GM18502 (cell line): ENCODE measurements at regions not wholly inside any gene's neighbourhood (a gene's known extent, or its start where the extent isn't known, plus 50 kb on each side); places are given as distances from the start of the nearest gene placed in this dataset.

Experiments used
- ATAC-seq: cut with Tn5 transposase; IDR thresholded peaks from one replicate; pipeline ENCODE4 v1.9.1; 2021; ENCODE audit warnings: mild to moderate bottlenecking; ENCODE audit not compliant: unreplicated experiment, poor library complexity

DNA sequence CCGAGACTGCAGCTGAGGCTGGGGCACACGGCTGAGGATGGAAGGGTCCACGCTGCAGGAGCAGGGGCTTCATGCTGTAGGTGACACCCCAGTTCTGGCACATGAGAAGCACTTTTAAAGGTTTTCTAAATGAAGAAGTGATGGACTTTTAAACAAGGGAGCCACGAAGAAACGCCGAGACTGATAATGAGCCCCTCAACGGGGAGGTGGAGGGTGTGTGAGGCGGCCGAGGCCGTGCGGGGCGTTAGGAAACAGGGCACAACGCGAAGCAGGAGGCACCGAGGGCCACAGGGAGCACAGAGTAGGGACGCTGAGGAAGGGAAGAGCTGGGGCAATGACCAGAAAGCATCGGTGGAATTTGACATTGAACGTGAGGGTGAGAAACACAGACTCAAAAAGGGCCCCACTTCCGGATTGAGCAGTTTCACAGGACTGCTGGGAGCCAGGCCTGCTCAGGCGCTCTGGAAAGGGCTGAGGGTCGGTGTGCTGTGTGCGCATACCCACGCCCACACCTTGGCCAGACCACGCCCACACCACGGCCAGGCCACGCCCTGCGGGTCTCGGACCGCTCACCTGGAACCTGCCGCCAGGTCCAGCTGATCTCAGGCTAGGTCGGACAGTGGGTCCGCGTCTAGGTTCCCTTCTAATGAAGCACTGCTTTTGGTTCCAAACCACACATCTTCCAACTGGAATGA is 115.7 kb downstream of the GYPC start:
- ATAC-seq, result no peak

- no peak for ATAC-seq
Measured at GRCh38 chr2:126774290-126774689, 118.3 kb downstream of the GYPC start.

DNA sequence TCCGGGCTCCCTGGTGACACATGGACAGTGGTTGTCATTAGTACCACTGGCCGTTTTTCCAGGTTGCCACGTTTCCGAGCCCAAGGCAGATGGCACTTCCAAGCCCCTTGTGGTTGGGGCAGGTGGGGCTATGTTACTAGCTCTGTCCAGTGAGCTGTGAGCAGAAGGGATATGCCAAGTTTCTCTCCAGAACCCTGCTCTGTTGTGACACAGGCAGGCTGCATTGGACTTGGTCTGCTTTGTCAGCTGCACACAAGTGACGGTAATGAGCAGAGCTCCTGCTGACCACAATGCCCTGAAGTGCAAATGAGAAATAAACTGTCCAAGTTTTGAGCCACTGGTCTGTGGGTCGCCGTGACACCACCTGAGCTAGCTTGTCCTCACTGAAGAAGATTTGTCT is 118.8 kb downstream of the GYPC start:
- ATAC-seq, result no peak

GRCh38 chr2:126775300-126775985 is 119.5 kb downstream of the GYPC start:
- ATAC-seq, result no peak

DNA sequence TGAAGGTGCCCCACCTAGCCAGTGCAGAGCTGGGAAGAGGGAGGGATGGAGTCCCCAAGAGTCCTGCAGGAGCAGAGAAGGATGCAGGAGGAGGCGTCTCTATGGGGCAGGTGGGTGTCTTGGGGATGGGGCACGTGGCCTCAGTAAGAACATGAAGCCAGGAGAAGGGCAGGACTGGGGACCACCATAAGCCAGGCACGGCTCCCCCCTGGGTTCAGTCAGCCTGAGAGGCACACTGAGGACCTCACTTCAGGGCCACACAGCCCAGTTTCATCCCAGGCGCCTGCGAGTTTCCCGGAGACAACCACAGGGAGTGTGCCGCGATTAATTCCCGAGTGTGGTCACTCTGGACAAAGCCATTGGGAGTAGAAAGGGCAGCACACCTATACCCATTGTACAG is 120.3 kb downstream of the GYPC start:
- ATAC-seq, result peak; percentile 18

DNA sequence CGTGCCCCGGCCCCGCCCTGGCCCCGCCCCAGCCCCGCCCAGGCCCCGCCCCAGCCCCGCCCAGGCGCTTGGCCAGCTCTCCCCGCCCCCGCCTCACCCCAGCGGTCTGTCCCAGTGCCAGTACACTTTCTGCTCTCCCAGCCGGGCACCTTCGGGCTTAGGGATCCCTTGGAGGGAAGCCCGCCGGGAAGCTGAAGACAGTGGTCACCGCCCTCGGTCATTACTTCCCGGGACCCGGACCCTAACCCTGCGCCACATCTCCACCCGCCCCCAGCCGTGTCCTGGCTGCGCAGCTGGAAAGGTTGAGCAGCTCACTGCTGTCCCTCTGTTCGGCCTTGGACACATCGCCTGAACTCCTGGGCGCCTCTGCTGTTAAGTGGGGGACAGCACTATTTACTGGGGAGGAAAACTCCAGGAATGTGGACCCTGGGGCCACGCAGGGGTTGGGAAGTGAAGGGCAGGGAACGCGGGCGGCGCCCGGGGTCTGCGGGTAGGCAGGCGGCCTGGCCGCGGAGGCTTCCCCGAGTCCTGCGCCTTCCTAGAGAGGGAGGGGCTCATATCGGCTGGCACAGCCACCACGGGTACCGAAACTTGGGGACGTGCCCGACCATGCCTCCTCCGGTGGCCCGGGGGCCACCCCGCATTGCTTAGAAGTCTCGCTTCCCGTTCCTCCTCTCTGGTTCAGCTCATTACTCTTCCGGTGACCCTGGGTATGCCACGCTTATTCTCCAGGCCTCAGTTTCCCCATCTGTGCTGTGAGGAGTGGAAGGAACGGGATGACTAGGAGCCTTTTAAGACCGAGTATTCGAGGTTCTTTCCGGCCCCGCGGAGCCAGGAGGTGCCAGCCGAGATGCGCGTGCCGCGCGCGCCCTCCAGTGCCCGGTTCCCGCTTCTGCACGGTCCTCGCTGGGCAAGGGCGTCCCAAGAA is 121.0 kb downstream of the GYPC start:
- peak; percentile 90 for ATAC-seq

DNA sequence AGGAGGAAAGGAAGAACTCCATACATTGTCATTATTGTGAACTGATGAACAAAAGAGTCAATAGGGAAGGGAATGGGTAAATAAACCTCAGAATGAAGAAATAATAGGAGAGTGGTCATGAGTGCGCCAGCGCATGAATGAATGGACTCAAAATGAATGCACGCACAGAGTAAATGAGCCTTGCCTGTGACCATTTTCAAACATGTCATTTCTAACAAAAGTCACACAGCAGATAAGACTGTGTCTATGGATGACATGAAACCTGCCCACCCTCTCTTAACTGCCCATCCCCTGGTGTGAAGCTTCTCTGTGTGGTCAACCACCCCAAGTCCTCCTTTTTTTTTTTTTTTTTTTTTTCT is 121.1 kb upstream of the TEX51 start:
- peak; percentile 16 for ATAC-seq

- no peak for ATAC-seq
Measured at GRCh38 chr2:126778561-126779501, 119.9 kb upstream of the TEX51 start.

- no peak for ATAC-seq
Measured at GRCh38 chr2:126781206-126781605, 117.5 kb upstream of the TEX51 start.

- ATAC-seq, result no peak
Measured at GRCh38 chr2:126781806-126782205, 116.9 kb upstream of the TEX51 start.

DNA sequence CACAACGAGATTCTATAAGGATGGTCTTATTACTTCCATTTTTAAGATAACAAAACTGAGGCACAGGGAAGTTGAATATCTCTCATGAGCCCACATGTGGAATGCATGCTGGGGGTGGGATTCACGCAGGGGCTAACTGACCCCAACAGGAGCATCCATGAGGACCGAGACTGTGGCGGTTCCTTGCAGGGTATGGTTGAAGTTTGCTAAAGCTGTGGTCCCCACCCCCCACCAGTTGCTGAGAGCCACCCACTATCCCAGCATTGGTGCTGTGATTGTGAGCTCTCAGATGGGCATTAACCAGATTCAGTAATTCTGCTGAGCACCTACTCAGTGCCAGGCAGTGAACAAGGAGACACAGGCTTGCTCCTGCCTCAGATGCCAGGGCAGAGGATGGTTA is 116.0 kb upstream of the TEX51 start:
- no peak for ATAC-seq

DNA sequence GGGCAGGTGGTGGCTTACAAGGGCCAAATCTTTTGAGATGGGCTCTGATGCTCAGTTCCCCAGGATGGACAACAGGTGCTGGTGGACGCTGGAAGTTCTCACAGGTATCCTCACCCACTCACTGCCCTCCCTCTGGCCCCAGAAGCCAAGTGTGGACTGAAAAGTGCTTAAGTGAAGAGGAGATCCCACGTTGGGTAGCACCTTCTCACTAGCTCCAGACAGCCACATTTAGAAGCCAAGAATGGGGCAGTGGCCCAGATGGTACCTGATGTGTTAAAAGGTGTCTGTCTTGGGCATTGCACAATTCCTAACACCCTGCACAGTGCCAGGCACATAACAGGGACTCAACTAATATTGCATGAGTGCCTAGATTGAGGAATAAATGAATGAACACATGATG is 115.3 kb upstream of the TEX51 start:
- ATAC-seq, result no peak

- no peak for ATAC-seq
Measured at GRCh38 chr2:126784045-126784444, 114.6 kb upstream of the TEX51 start.

DNA sequence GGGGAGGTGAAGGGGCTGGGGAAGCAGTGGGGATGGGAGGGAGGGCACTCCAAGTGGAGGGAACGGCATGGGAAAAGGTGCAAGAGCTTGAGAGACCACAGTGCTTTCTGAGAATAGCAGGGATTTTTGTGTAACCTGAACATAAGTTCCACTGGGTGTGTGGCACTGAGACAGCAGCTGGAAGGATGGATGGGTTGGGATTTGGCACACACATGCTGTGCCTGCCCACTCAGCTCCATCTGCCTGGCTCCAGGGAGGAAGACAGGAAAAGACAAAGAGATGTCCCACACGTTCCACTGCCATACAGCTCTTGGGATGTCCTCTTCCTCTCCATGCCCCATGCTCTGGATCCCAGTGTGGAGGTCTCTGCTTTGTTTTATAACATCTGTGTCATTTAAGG is 114.1 kb upstream of the TEX51 start:
- no peak for ATAC-seq

DNA sequence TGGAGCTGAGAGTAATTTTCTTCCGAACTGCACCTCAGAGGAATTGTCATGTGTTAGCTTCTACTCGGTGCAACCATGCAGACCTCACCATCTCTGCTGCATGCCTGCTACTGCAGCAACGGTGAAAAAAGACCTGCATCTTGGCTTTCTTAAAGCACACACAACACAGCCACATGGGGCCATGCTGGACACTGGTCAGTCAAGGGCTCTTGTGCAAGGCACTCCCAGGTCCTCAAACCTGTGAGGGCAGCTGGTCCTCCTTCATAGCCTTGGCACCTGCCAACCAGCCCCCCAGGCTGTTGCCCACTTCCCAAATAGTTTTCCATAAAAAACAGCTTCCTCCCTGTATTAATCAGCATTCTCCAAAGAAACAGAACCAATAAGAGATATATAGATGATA is 113.5 kb upstream of the TEX51 start:
- no peak for ATAC-seq

DNA sequence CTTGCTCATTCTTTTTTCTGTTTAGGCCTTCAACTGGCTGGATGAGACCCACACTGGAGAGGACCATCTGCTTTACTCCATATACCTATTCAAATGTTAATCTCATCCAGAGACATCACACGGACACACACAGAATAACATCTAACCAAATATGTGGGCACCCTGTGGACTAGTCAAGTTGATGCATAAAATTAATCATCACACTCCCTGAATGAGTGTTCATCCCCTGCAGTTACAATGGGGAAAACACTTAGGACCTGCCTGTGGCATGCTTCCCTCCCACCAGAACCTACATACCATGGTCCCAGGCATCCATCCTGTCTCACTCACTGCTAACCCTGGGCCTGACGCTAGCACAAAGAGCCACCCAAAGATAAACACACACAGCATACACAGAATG is 112.8 kb upstream of the TEX51 start:
- no peak for ATAC-seq

GRCh38 chr2:126786765-126787164 is 111.9 kb upstream of the TEX51 start:
- no peak for ATAC-seq

GRCh38 chr2:126787289-126787688 is 111.4 kb upstream of the TEX51 start:
- no peak for ATAC-seq

- ATAC-seq, result no peak
Measured at GRCh38 chr2:126788113-126788512, 110.6 kb upstream of the TEX51 start.

DNA sequence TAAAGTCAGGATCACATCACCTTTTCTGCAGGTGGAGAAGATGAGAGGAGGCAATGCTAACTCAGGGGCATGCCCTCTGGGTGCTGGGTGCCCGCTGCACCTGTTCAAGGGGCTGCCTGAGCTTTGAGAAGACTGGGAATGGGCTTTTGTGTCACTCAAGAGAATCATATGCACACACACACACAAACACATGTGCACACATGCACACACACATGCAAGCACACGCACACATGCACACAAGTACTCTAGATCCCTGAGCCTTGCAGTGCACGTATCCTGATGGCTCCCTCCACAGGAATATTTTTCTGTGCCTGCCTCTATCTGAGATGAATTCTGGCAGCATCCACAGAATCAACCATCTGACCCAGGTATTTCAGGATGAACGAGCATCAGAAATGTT is 110.0 kb upstream of the TEX51 start:
- no peak for ATAC-seq
